Natural killer cell treated with Interleukin-12 subunit alpha and Interleukin-12 subunit beta and Interleukin-15 and Interleukin-18, amount 100 ng/mL, for 72 hours (primary cell): ENCODE measurements at regions not wholly inside any gene's neighbourhood (a gene's known extent, or its start where the extent isn't known, plus 50 kb on each side); places are given as distances from the start of the nearest gene placed in this dataset.
"Not testable (repeated sequence)": the region's sequence is repeated elsewhere in the genome, so short reads cannot be mapped to it uniquely, and the experiment has no call there.

Experiments
- ATAC-seq, 2 donors: fragments of 150-1000 bp; cut with Tn5 transposase in 1 of 2; sonication (Bioruptor Pico), chemical (Tn5 transposase) in 1 of 2; 2 replicates each; pipeline ENCODE4 v1.10.0; 2021
- DNase-seq: peaks from one replicate; pipeline ENCODE4 v3.0.0; 2022; ENCODE audit warnings: low spot score
- H3K27ac Mint-ChIP-seq, 2 donors: 1 replicate in 1 of 2; 2 replicates in 1 of 2; pipeline ENCODE4 v1.8.0; 2022; ENCODE audit warnings: mixed read lengths in 2 of 2, mild to moderate bottlenecking in 1 of 2, moderate library complexity in 1 of 2
- H3K27me3 Mint-ChIP-seq, 2 donors: 1 replicate in 1 of 2; 2 replicates in 1 of 2; pipeline ENCODE4 v1.8.0; 2022; ENCODE audit warnings: mixed read lengths in 2 of 2
- H3K36me3 Mint-ChIP-seq: one replicate; pipeline ENCODE4 v1.8.0; 2022; ENCODE audit warnings: mixed read lengths
- H3K4me1 Mint-ChIP-seq, 2 donors: 1 replicate in 1 of 2; 2 replicates in 1 of 2; pipeline ENCODE4 v1.8.0; 2022; ENCODE audit warnings: low read depth in 2 of 2, mixed read lengths in 2 of 2, mild to moderate bottlenecking in 1 of 2
- H3K4me3 Mint-ChIP-seq: one replicate; pipeline ENCODE4 v1.8.0; 2022; ENCODE audit warnings: mixed read lengths
- H3K9me3 Mint-ChIP-seq: 2 replicates; pipeline ENCODE4 v1.8.0; 2022; ENCODE audit warnings: mixed read lengths

DNA sequence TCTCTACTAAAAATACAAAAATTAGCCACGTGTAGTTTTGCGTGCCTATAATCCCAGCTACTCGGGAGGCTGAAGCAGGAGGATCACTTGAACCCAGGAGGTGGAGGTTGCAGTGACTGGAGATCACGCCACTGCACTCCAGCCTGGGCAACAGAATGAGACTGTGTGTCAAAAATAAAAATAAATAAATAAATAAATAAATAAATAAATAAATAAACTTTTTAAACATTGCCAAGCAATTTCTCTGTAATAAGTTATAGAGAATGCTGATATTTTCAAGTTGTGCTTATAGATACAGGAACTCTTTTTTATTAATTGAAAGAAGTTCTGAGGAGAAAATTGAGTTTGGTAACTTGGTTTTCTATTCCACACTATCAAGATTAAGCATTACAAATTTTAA lies 91.9 kb upstream of the ALDH1A1 start:
- H3K27ac Mint-ChIP-seq, DNase-seq, H3K36me3 Mint-ChIP-seq, ATAC-seq, H3K4me3 Mint-ChIP-seq, H3K9me3 Mint-ChIP-seq, H3K4me1 Mint-ChIP-seq: not testable (repeated sequence)
- peaks cover 23 to 35% of the 10 kb centered on the region in 2 donors for H3K27me3 Mint-ChIP-seq

DNA sequence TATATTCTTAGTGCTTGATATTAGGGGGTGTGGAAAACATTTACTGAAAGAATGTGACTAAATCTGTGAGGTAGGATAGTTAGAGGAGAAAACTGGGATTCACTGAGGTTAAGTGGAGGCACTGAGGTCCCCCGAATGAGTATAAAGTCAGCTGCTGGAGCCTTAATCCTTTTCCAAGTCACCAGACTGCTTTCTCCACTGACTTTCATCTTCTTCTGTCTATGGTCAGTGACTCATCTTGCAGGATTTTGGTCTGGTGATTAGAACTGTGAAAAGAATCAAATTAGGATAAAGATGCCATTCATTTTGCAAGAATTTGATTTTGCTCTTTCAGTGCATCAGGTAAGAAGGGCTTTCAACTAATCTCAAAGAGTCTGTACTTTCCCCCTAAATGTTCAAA lies 89.3 kb upstream of the ALDH1A1 start:
- Mint-ChIP-seq H3K36me3 (no peaks in the 10 kb centered on the region), H3K27me3 (peaks cover 30 to 39% of the 10 kb centered on the region in 2 donors), H3K9me3 (no peaks in the 10 kb centered on the region), H3K4me3 (no peak overlapping the region), H3K27ac (no peak overlapping the region), H3K4me1 (no peaks in the 10 kb centered on the region)
- DNase-seq = no peak
- no peak for ATAC-seq

DNA sequence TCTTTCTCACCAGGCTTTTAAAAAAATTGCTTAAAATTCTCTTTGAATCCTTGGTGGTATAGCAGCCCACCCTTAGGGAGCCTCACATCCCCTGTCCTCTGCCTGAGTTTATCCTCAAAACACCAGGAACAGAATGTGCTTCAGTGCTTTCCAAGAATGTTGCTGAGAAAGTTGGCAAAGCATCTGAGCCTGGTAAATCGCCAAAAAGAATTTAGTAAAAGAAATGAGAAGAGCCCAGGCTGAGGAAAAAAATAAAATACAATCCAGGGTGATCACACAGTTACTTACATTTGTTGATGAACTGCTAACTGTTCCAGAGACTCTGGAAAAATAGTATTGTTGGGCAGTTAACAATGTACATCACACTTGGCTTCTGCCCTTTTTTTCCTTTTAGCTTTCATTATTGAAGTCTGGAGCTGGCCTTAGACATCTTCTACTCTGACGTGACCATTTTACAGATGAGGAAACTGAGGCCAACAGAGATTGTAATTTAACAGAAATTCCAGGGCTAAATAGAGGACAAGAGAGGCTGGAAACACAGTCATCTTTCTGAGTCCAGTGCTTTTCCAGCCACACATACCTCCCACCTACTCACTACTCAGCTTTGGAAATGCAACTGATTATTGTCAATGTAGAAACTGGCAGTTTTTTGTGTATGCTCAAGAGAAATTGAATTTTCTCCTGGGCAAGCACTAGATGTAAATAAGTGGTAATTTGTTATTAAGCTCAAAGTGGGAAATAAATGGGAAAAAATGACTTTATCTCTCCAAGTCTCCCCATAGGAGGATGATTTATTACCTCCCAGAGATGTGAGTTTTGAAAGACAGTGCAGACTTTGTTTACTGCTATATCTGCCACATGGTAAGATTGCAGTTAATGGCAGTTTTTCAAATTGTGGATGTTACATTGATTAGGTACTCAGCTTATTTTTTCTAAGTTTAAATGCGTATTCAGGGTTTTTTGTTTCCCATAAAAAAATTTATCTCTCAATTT lies 86.7 kb upstream of the ALDH1A1 start:
- Mint-ChIP-seq H3K9me3 (no peaks in the 10 kb centered on the region), H3K27me3 (peaks cover 23 to 25% of the 10 kb centered on the region in 2 donors), H3K4me1 (no peaks in the 10 kb centered on the region), H3K27ac (no peak overlapping the region), H3K36me3 (no peaks in the 10 kb centered on the region), H3K4me3 (no peak overlapping the region)
- no peak for DNase-seq
- ATAC-seq = no peak

DNA sequence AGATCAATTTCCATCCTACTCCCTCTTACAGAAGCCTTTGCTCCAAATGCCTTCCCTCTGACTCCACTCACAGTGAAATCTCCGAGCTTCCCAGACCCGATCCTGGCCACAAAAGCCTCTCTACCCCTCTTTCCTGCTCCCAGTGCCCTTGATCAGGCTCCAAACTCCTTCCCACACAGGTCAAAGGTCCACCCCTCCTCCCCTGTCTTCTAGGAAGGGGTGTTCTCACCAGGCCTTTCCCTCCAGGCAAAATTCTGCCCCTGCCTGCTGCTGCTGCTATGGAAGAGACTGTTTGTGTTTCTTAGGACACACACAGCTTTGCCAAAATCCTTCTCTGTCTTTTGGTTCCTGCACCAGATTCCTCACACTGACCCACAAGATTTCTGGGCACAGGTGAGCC lies 85.8 kb upstream of the ALDH1A1 start:
- Mint-ChIP-seq H3K4me1 (no peaks in the 10 kb centered on the region), H3K27me3 (peaks cover 17 to 18% of the 10 kb centered on the region in 2 donors), H3K9me3 (no peaks in the 10 kb centered on the region), H3K36me3 (no peaks in the 10 kb centered on the region), H3K27ac (no peak overlapping the region), H3K4me3 (no peak overlapping the region)
- DNase-seq (no peak), ATAC-seq (no peak)

DNA sequence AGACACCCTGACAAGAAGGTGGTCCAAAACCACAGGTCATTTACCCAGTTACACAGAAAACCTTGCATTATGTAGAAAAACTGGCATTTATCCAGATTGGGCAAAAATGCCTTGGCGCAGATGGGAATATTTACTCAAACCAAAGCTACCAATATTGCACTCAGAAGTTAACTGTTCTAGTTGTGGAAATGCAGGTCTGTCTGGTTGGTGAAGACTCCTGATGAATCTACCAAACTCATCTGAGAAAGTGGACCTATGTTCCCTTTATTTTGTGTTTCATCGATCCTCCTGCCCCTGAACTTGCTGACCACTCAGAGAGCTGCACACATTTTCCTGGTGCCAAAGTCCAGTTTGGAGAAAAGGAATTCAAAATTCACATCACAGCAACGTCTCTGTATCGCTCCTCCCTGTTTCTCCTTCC lies 85.2 kb upstream of the ALDH1A1 start:
- no peak overlapping the region for H3K4me3 Mint-ChIP-seq
- H3K27me3 Mint-ChIP-seq = peaks cover 14 to 18% of the 10 kb centered on the region in 2 donors
- H3K36me3 Mint-ChIP-seq = no peaks in the 10 kb centered on the region
- H3K4me1 Mint-ChIP-seq = no peaks in the 10 kb centered on the region
- no peak overlapping the region for H3K27ac Mint-ChIP-seq
- DNase-seq (no peak), ATAC-seq (no peak)
- H3K9me3 Mint-ChIP-seq = no peaks in the 10 kb centered on the region

DNA sequence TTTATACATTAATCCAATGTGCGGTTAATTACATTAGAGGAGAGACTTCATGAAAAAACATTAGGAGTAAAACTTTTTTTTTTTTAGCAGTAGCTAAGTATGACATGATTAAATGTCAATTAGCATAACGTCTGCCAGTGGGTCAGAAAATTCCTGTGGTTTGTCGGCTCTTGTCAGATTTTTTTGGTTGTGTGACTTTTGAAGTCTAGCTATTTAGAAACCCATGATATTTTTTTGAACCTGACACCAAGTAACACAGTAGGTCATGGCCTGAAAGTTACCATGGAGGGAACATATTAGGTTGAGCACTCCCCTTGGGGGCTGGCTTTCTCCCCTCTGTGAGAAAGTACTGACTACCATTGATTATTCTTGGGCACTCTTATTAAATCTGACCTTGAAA lies 84.8 kb upstream of the ALDH1A1 start:
- ATAC-seq (no peak), DNase-seq (no peak)
- no peaks in the 10 kb centered on the region for H3K4me1 Mint-ChIP-seq
- peaks cover 11 to 16% of the 10 kb centered on the region in 2 donors for H3K27me3 Mint-ChIP-seq
- no peaks in the 10 kb centered on the region for H3K9me3 Mint-ChIP-seq
- no peak overlapping the region for H3K4me3 Mint-ChIP-seq
- no peak overlapping the region for H3K27ac Mint-ChIP-seq
- no peaks in the 10 kb centered on the region for H3K36me3 Mint-ChIP-seq

DNA sequence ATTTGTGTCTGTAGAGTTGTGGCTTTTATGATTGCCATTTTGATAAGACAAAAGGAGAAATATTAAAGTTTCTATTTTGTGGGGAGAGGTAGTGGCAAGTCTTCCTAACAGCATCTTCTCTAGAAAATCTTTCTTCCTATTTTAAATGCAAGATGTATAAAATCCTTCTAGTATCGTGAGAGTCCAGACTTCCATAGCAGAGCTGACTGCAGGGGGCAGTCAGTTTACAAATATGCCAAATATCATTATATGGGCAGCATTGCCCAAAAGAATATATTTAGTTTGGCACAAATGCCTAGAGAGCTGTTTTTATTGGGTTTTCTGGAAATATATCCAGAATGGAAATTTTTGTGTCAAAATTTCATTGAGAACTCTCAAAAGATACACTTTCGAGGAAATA lies 82.1 kb upstream of the ALDH1A1 start:
- ATAC-seq (no peak), DNase-seq (no peak)
- Mint-ChIP-seq H3K4me3 (no peak overlapping the region), H3K36me3 (no peaks in the 10 kb centered on the region), H3K27ac (no peak overlapping the region), H3K4me1 (no peaks in the 10 kb centered on the region), H3K27me3 (peaks cover 11% of the 10 kb centered on the region in 2 donors), H3K9me3 (no peaks in the 10 kb centered on the region)

DNA sequence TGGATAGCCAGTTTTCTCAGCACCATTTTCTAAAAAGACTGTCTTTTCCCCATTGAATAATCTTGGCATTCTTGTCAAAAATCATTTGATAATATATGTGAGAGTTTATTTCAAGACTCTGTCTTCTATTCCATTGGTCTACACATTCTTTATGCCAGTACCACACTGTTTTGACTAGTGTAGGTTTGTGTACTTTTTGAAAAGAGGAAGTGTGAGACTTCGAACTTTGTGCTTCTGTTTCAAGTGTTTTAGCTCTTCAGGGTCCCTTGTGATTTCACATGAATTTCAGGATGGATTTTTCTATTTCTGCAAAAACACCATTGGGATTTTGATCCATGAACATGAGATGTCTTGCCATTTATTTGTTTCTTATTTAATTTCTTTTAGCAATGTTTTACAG lies 78.5 kb upstream of the ALDH1A1 start:
- H3K9me3 Mint-ChIP-seq = no peaks in the 10 kb centered on the region
- H3K27me3 Mint-ChIP-seq = no peaks in the 10 kb centered on the region
- DNase-seq (no peak), ATAC-seq (no peak)
- H3K4me3 Mint-ChIP-seq = no peak overlapping the region
- no peaks in the 10 kb centered on the region for H3K36me3 Mint-ChIP-seq
- H3K4me1 Mint-ChIP-seq = no peaks in the 10 kb centered on the region
- H3K27ac Mint-ChIP-seq = no peak overlapping the region

DNA sequence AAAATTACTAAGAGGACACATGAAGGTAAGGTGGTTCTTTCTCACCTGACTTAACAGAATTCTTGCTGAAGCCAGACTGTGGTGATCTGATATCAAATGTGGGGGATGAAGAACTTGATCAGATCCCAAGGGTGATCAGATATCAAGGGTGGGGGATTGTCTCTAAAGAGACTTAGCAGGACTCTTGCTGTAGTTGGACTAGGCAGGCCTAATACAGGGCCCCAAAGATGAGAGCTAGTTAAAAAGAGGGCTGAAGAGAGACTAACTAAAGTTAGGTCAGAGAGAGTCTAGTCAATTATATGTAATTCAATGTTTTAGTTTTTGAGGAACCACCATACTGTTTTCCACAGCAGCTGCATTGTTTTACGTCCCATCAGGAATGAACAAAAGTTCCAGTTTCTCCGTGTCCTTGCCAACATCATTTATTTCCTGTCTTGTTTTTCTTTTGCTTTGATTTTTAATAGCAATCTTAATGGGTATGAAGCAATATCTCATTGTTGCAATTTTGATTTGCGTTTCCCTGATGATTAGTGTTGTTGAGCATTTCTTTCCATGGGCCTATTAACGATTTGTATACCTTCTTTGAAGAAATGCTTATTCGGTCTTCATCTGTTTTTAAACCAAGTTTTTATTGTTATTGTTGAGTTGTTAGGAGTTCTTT lies 77.6 kb upstream of the ALDH1A1 start:
- no peaks in the 10 kb centered on the region for H3K27me3 Mint-ChIP-seq
- H3K9me3 Mint-ChIP-seq = no peaks in the 10 kb centered on the region
- DNase-seq = no peak
- H3K36me3 Mint-ChIP-seq = no peaks in the 10 kb centered on the region
- H3K27ac Mint-ChIP-seq = no peak overlapping the region
- no peaks in the 10 kb centered on the region for H3K4me1 Mint-ChIP-seq
- no peak for ATAC-seq
- H3K4me3 Mint-ChIP-seq = no peak overlapping the region

DNA sequence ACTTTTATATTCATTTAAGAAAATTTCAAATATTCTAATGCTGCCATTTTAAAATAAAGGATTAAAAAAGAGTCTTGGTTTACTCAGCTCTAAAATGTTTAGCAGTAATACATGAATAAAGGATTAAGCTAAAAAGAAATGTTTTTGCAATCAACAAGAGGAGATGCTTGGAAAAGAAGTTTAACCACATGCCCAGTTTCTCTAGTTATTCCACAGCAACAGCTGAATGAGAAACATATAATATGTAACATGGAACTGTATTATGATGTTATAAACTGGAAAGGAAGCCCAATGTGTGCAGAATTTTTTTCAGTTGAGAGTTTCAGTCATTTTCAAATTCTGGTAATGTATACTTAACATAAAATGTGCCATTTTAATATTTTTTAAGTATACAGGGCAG lies 76.5 kb upstream of the ALDH1A1 start:
- no peak for ATAC-seq
- Mint-ChIP-seq H3K4me3 (no peak overlapping the region), H3K27ac (no peak overlapping the region), H3K36me3 (no peaks in the 10 kb centered on the region), H3K4me1 (no peaks in the 10 kb centered on the region), H3K27me3 (no peaks in the 10 kb centered on the region), H3K9me3 (no peaks in the 10 kb centered on the region)
- DNase-seq = no peak

DNA sequence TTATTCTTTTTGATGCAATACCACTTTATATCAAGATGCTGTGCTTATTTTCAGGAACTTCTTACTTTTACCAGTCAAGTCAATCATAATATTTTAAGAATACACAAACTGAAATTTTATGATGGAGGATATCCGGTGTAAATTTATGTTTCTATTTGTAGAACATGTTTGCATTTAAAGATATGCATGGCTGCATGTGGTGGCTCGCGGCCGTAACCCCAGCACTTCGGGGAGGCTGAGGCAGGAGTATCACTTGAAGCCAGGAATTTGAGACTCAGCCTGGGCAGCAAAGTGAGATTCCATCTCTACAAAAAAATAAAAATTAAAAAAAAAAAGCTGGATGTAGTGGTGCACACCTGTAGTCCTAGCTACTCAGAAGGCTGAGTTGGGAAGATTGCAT lies 73.5 kb upstream of the ALDH1A1 start:
- ATAC-seq (no peak), DNase-seq (no peak)
- peaks cover 12 to 15% of the 10 kb centered on the region in 2 donors for H3K4me1 Mint-ChIP-seq
- no peaks in the 10 kb centered on the region for H3K36me3 Mint-ChIP-seq
- H3K27me3 Mint-ChIP-seq = peaks cover 0 to 2% of the 10 kb centered on the region in 2 donors
- no peak overlapping the region for H3K4me3 Mint-ChIP-seq
- no peak overlapping the region for H3K27ac Mint-ChIP-seq
- H3K9me3 Mint-ChIP-seq = no peaks in the 10 kb centered on the region

DNA sequence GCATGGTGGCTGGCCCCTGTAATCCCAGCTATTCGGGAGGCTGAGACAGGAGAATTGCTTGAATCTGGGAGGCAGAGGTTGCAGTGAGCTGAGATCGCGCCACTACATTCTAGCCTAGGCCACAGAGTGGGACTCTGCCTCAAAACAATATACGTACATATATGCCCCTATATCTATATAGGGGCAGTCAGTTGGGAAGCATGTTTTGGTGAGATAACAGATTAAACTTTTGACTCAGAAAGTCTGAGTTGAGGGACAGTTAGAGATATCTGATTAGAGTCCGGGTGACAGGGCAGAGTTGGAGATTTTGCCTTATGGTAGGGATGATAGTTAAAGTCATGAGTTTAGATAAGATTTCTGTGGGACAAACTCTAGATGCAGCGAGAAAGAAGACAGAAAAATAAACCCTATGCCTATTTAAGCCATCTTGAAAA lies 71.8 kb upstream of the ALDH1A1 start:
- Mint-ChIP-seq H3K27ac (no peak overlapping the region), H3K4me1 (peaks cover 12 to 19% of the 10 kb centered on the region in 2 donors), H3K36me3 (no peaks in the 10 kb centered on the region), H3K4me3 (no peak overlapping the region), H3K9me3 (no peaks in the 10 kb centered on the region), H3K27me3 (peaks cover 10 to 11% of the 10 kb centered on the region in 2 donors)
- DNase-seq (no peak), ATAC-seq (no peak)

DNA sequence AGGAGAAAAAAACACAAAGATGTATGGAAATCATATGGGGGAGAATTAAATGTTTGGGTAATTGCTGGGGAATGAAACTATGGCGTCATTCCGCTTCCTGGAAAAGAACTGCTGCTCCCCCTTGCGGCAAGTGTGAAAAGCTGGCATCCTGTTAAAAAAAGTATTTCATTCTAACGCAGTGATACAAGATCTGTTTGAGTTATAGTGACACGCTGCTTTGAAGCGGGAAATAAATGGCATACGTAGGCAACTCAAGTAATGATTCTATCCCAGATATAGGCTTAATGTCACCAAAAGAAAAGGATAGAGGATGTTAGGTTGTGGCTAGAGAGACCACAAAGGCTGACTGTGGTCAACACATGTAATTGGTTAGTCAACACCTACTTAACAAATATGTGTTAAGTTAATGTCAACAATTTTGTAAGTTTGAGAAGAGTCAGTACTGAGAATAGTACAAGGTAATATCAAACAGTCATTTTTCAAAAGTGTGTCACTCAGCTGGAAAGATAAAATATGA lies 70.2 kb upstream of the ALDH1A1 start:
- Mint-ChIP-seq H3K36me3 (peaks cover under 1% of the 10 kb centered on the region), H3K27ac (peak overlapping the region; percentile 66 to 72), H3K9me3 (no peaks in the 10 kb centered on the region), H3K27me3 (peaks cover 12 to 16% of the 10 kb centered on the region in 2 donors), H3K4me3 (peak overlapping the region; percentile 70), H3K4me1 (peaks cover 12 to 19% of the 10 kb centered on the region in 2 donors)
- DNase-seq (peak; percentile 68), ATAC-seq (peak; percentile 90 to 91)

DNA sequence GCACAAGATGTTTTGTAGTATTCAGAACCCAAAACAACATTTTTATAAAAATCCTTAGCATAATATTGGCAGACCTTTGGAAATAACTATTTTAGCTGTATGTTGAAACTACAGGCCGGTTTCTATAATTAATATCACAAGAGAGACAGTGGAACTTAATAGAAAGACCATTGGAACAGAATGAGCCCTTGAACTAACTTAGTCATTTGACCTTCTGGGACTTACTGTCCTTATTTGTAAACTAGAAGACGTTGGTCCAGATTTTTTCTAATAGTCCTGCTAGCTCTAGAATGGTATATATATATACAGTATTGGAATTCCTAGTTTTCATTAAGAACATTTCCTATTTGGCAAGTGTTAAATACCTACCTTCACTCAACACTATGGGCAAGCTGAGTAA lies 69.5 kb upstream of the ALDH1A1 start:
- Mint-ChIP-seq H3K27ac (peak overlapping the region; percentile 66 to 72), H3K4me1 (peaks cover 12 to 19% of the 10 kb centered on the region in 2 donors), H3K27me3 (peaks cover 19 to 20% of the 10 kb centered on the region in 2 donors), H3K9me3 (no peaks in the 10 kb centered on the region), H3K4me3 (peak overlapping the region; percentile 70), H3K36me3 (peaks cover 4% of the 10 kb centered on the region)
- DNase-seq = no peak
- ATAC-seq = no peak
